ENCODE measurements at regions not wholly inside any gene's neighbourhood (a gene's known extent, or its start where the extent isn't known, plus 50 kb on each side); places are given as distances from the start of the nearest gene placed in this dataset.
A peak's percentile ranks its signal among the peaks of the same experiment; 100 is the strongest.
"Not testable (repeated sequence)": the region's sequence is repeated elsewhere in the genome, so short reads cannot be mapped to it uniquely, and the experiment has no call there.

DNA sequence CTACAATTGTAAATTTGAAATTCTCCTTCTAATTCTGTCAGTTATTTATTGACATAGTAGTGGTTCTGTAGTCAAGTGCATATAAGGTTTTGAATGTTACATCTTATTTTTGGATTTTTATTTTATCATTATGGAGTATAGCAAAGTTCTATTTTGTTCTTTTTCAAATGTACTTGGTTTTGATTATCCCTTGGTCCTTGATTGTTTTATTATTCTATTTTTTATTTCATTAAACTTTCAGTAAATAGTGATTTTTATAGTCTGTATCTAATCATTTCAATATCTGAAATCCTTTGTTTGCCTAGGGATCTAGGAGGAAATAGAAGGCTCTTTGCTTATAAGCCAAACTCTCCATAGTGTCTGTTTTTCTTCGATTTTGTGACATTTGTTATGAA lies 87.8 kb downstream of the HFE start:
- DNase-seq (ENCODE audit: low spot score) = no peak

DNA sequence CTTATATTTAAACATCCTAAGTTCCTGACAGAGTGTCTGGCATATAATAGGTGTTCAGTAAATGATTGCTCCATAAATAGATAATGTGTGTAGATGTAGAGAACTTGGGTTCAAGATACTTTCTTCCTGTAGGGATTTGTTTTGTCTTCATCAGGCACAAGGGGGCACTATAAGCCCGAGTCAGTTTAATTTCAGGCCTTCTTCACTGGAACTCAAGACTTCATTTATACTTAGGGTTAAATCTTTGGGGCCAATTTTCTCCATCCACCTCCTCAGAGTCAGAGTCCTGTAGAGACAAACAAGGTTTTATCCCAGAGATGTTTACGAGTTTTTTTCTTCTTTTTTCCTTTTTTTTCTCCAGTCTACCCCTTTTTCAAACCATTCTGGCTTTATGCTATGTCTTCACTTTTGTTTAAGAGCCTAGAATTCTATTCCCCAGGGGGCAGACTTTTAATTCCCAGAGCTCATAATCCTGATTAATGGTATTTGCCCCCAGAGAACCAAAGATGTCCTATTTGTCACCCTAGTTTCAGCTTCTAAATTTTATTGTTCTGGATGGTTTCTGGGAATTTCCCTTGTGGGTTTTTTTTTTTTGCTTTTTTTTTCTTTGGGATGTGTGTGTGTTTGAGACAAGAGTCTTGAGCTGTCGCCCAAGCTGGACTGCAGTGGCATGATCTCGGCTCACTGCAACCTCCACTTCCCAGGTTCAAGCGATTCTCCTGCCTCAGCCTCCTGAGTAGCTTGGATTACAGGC lies 88.4 kb downstream of the HFE start:
- peak; percentile 65 for DNase-seq (ENCODE audit: low spot score)

DNA sequence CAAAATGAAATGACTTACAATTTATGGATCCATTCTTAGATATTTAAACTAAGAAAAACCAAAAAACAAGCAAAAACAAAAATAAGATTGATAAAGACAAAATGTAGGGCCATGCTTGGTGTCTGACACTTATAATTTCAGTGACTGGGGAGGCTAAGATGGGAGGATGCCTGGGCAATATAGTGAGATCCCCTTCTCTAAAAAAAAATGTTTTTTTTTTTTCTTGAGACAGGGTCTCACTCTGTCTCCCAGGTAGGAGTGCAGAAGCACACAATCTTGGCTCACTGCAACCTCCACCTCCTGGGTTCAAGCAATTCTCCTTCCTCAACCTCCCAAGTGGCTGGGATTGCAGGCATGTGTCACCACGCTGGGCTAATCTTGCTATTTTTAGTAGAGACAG lies 92.4 kb downstream of the HFE start:
- DNase-seq (ENCODE audit: low spot score) = no peak

DNA sequence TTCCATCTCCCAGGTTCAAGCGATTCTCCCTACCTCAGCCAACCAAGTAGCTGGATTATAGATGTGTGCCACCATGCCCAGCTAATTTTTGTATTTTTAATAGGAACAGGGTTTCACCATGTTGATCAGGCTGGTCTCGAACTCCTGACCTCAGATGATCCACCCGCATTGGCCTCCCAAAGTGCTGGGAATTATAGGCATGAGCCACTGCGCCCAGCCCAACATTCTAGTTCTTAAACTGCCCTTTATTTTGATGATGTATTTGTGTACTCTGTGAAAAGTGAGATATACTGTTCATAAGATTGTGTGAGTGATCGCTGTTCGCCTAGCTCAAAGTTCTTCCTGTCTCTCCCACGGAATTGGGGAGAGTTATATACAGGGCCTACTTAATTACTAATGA lies 93.1 kb downstream of the HFE start:
- DNase-seq (ENCODE audit: low spot score) = no peak

DNA sequence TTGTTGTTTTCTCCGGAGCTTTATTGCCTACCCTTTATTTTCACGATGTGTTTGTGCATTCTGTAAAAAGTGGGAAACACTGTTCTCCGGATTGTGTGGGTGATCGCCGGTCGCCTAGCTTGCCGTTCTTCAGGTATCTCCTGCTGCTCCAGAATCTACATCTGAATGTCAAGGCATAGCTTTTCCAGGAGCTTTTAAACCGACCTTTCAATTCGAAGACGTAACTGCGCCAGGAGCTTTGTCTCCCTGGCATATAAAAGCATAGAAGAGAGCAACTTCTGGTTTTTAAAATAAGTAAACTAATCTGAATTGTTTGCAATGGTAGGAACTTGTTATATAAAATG lies 96.0 kb downstream of the HFE start:
- DNase-seq (ENCODE audit: low spot score) = no peak

DNA sequence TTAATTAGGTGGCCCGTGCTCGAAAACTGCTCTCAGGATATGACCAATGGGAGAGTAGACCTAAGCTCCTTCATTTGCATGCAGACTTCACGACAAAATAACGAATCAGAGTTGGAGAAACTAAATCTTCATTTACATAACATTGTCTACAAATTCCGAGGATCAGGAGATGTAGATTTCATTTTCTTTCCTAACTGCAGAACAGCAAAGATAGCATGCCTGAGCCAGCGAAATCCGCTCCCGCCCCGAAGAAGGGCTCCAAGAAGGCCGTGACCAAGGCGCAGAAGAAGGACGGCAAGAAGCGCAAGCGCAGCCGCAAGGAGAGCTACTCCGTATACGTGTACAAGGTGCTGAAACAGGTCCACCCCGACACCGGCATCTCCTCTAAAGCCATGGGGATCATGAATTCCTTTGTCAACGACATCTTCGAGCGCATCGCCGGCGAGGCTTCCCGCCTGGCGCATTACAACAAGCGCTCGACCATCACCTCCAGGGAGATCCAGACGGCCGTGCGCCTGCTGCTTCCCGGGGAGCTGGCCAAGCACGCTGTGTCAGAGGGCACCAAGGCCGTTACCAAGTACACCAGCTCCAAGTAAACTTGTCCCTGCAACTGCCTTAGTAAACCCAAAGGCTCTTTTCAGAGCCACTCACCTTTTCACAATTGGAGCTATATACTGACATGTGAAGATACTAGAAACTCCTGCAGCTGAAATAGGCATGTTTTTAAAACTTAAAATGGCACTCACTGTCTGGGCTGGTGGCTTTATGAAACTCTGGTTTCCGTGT lies 96.5 kb downstream of the HFE start:
- peak; percentile 86 for DNase-seq (ENCODE audit: low spot score)

DNA sequence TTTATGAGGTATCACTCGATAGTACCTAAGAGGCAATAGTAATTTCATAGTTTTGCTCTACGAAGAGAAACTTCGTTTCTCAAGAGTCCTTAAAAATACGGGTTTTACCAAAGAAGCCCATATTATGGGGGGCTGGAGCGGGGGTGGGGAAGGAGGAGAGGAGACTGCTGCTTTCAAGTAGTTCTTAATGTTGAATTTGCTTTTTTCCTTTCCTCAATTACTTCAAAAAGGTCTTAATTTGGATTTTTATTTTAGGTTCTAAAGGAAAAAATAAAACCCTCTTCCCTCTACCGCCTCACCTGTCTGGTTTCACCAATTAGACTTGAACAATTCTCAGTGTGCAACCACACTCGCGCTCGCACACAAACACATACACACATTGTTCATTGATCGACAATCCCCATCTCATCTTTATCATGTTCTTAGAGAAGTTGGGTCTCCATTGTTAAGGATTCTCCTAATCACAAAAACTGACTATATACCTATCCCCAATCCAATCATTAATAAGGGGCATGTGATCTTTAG lies 97.2 kb downstream of the HFE start:
- DNase-seq (ENCODE audit: low spot score) = no peak

DNA sequence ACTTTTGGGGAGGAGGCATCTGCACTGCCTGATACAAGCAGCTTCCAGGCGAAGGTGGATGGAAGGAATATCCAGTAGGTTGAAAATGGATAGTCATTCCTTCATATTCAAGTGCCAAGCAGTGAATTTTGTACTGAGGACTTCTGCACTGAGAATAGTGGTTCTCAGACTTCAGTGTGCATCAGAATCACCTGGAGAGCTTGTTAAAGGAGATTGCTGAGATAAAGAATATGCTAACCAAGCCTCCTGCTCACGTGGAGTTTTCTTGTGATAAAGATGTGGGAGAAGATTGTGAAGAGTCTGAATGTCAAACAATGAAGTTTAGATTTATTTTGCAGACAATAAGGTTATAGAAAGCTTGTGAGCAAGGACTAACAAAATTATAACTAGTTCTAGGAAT lies 97.8 kb downstream of the HFE start:
- no peak for DNase-seq (ENCODE audit: low spot score)

DNA sequence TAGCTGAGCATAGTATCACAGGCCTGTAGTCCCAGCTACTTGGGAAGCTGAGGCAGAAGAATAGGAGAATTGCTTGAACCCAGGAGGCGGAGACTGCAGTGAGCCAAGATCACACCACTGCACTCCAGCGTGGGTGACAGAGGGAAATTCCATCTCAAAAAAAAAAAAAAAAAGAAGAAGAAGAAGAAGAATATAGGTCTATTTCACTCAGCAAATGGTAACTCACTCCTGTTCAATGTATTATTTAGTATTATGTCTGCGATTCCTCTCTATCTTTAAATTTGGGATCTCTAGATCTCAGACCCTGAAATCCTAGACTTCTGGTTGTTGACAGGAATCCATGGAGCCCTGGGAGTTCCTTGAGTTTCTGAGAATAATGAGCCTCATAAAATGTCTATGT lies 98.6 kb downstream of the HFE start:
- DNase-seq (ENCODE audit: low spot score) = no peak

DNA sequence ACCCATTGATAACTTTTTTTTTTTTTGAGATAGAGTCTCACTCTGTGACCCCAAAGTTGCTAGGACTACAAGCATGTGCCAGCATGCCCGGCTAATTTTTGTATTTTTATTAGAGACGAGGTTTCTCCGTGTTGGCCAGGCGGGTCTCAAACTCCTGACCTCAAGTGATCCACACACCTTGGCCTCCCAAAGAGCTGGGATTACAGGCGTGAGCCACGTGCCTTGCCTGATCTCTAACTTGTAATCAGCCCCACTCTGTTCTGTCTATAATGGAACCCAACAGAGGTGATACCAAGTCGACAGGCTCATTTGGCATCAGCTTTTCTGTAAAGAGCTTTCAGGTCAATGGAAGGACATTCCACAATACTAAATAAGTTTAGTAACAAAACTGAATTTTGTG lies 99.4 kb downstream of the HFE start:
- DNase-seq (ENCODE audit: low spot score) = no peak

DNA sequence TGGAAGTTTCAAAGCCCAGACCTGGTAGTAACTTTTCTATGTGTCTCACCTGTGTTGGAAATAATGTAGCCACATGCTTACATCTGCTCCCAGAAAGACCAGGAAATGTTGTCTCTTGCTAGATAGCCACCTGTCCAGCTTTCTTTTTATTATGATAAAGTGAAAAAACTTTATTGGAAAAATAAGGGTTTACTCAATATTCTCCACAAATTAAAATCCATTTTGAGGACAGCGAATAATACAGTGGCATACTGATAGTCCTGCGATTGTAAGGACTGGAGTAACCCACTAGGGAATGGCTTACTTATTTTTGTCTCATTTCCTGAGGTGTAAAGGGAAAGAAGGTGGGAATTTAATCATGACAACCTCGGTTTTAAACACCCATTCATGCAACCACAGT lies 100.1 kb downstream of the HFE start:
- no peak for DNase-seq (ENCODE audit: low spot score)

DNA sequence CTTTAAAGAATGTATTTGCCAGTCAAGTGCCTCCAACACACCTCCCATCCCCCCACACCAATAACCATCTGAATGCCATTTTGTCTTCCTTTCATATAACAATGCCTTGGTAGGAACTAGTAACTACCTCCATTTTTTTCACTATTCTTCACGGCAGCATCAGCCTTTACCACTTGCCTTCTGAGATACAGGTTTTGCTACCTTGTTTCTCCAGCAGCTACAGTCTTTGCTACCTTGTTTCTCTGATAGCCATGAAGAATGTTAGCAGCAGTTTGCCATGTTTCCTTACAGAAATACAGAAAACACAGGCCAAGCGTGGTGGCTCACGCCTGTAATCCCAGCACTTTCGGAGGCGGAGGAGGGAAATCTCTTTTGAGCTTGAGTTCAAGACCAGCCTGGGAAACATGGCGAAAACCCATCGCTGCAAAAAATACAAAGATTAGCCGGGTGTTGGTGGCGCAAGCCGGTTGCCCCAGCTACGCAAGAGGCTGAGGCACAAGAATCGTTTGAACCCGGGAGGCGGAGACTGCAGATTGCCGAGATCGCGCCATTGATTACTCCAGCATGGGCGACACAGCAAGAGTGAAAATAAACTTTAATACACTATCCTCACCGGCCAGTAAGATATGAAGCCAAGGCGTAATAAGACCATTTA lies 100.9 kb downstream of the HFE start:
- no peak for DNase-seq (ENCODE audit: low spot score)

DNA sequence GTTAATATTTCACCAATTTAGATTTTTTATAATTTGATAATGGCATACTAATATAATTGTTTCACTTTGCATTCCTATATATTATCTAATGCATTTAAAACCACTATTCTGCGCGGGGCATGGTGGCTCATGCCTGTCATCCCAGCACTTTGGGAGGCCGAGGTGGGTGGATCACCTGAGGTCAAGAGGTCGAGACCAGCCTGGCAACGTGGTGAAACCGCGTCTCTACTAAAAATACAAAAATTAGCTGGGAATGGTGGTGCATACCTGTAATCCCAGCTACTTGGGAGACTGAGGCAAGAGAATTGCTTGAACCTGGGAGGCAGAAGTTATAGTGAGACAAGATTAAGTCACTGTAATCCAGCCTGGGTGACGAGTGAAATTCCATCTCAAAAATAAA lies 104.3 kb downstream of the HFE start:
- not testable (repeated sequence) for DNase-seq (ENCODE audit: low spot score)

DNA sequence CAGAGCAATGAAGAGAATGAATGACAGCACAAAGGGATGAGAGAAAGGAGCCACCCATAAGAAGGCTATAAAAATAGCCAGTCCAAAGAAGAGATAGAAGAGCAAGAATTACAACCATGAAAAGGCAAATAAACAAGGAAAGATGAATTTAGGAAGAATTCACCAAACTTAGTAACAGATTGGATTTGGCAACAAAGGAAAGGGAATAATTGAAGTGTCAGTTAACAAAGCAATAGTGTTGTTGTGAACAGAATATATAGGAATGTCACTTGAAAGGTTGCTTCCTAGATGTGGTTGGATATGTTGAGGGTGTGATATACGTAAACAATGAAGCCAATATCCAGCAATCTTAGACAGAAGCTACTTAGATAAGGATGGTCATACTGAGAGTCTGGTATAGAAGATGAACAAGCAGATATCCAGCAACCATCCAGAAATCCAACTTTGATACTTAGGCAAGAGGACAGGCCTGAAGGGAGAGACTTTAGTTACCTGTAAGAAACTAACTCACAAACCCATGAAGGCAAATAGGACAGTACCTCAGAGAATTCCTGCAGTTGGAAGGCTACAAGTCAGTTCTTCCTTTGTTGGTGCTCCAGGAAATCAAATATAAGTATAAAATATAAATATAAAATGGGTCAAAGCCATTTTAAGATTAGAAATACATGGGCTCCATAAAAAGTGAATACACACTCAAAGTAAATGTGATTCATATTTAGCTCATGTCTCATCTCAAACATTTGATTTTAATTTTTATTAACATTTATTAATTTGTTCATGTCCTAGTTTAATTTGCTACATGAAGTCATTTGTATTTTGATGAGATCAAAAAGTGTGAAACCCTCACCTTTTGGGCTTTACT lies 106.5 kb downstream of the HFE start:
- no peak for DNase-seq (ENCODE audit: low spot score)

DNA sequence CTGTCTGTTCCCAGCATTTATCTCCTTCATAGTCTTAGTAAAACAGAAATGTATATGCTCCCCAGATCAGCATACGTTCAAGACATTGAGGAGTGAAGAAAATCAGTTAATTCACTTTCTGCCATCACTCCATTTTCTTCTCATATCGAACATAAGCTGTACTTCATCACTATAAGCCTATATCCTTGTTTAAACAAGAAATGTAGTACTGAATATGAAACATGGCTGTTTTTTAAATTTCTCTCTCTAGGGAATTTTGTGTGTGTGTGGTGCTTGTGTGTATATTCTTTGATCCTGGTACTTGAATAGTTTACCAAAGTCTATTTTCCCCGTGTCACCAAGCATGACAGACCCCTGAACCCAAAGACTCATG lies 107.1 kb downstream of the HFE start:
- DNase-seq (ENCODE audit: low spot score) = no peak

DNA sequence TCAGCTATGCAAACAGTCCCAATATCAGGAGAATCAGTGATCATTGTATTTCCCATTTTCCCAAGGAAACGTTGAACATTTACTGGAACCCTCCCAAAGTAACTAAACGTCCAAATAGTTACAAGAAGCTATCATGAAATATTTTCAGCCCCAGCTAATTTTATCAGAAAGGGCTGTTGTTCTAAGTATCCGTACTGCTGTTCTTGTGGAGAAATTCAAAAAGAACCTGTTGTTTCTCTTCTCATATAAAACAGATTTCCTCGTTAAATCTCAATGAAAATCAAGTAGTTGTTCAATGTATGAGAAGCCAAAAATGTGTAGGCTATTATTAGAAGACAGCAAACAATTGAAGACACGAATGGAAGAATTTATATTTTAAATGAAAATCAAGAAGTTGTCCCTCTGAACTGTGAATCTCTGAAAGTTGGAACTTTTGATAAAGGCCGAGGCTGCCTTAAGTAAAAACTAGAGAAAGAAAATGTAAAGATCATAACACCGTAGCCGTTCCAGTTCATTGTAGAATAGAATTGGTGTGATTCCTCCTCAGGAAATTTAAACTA lies 107.7 kb downstream of the HFE start:
- no peak for DNase-seq (ENCODE audit: low spot score)

DNA sequence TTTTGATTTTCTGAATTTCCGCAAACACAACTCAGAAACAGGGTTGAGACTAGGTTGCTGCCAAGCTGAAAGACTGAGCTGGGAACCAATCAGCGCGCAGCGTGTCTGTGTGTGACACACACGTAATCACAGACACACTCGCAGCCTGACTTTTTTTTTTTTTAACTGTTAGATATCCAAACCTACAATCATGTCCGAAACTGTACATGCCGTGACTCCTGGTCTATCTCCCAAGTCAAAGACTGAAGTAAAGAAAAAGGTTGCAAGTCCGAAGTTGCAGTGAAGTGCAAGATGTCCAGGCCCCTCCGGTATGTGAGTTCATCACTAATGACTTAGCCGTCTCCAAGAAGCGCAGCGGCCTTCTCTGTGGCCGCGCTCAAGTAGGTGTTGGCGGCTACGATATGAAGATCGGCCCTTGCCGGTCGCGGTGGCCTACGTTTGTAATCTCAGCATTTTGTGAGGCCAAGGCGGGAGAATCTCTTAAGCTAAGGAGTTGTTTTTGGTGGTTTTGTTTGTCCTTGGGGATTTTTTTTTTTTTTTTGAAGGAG lies 108.2 kb downstream of the HFE start:
- DNase-seq (ENCODE audit: low spot score) = peak; percentile 85

DNA sequence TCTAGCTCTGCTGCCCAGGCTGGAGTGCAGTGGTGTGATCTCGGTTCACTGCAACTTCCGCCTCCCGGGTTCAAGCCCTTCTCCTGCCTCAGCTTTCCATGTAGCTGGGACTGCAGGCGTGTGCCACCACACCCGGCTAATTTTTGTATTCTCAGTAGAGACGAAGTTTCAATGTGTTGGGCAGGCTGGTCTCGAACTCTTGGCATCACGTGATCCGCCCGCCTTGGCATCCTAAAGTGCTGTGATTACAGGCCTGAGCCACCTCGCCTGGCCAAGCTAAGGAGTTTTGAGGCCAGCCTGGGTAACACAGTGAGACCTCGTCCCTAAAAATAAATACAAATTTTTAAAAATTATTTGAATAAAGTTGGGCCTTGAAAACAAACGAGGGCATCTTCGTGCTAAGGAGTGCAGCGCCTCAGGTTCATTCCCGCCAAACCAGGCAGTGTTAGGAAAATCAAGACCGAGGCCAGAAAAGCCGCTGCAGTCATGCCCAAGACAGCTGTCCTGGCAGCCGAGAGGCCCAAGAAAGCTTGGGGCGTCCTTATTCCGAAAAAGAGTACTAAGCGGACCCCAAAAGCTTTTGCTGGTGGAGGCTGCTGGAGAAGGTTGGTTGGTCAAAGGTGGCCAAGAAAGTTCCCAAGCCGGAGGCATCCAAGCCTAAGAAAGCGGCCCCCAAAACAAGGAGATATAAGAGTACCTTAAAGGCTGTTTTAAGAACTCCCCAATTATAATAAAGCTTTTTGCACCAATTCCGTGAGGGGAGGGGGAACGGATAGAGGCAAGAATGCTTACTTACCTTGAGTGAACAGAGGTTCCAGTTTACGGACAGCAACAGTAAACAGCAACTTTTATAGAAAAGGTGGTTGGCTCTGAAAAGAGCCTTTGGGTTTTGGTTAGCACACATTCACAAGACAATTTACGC lies 109.0 kb downstream of the HFE start:
- DNase-seq (ENCODE audit: low spot score) = no peak

DNA sequence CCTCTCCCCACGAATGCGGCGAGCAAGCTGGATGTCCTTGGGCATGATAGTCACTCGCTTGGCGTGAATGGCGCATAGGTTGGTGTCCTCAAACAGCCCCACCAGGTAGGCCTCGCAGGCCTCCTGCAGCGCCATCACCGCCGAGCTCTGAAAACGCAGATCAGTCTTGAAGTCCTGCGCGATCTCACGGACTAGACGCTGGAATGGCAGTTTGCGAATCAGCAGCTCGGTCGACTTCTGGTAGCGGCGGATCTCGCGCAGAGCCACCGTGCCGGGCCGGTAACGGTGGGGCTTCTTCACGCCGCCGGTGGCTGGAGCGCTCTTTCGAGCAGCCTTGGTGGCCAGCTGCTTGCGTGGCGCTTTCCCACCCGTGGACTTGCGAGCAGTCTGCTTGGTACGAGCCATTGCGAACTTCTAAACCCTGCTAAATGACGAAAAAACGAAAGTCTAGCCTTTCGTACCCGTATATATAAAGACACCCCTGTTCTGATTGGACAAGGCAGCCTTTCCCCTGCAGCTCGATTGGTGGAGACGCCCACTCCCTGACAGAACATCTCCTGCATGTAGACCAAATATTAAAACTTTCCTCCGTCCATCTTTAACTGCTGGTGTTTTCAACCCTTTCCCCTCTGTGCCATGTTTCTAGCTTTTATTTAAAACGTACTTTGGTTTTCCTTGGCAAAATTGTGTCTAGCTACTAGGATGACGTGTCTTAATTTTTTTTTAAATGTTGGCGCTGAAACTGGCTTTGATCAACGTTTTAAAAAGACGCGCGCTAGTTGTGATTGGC lies 109.8 kb downstream of the HFE start:
- peak; percentile 90 for DNase-seq (ENCODE audit: low spot score)

DNA sequence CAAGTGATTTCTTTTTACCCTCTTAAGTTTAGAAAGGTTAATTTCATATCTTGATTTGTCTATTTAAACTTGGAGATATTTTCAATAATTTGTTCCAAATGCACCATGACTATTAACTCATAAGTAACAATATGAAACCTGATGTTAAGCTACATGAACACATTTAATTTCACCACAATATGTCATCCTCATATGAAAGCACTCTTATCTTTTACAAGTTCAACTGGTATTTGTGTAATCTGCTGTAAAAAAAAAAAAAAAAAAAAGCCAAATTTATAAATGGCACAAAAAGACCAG lies 110.4 kb downstream of the HFE start:
- no peak for DNase-seq (ENCODE audit: low spot score)

Measured in LoVo (cell line).